ENCODE measurements at regions not wholly inside any gene's neighbourhood (a gene's known extent, or its start where the extent isn't known, plus 50 kb on each side); places are given as distances from the start of the nearest gene placed in this dataset.

GRCh38 chr2:33728106-33728505, 129.0 kb upstream of the FAM98A start:
- TF ChIP-seq CTCF (IDR thresholded peaks at IDR 0.05; ENCODE audit: low read depth, low read length) (no peak), EZH2phosphoT487 (IDR thresholded peaks at IDR 0.05; ENCODE audit: low read depth) (no peak)

All from OCI-LY3 (cell line).